IMR-90 (cell line): ENCODE measurements at regions not wholly inside any gene's neighbourhood (a gene's known extent, or its start where the extent isn't known, plus 50 kb on each side); places are given as distances from the start of the nearest gene placed in this dataset.

Experiments used
- ATAC-seq: fragments of 200-7000 bp; cut with Tn5 transposase; 2 replicates; pipeline ENCODE4 v1.9.1; 2020; ENCODE audit warnings: low read depth, mild to moderate bottlenecking, moderate library complexity
- BruUV-seq: library from RNA; stranded (reverse); fragments of 400-500 nt; replicated peaks from 2 replicates; lab custom pipeline; 2021; lab: Mats Ljungman, UMichigan
- CTCF ChIA-PET: fragments of 300-600 bp; formaldehyde crosslinking; extraction: SDS; loops from one replicate; lab custom pipeline; 2021; ENCODE audit warnings: antibody characterized with exemption; lab: Yijun Ruan, JAX
- POLR2A ChIA-PET: fragments of 300-600 bp; sonication (Branson Sonifier 250); formaldehyde crosslinking; loops from one replicate; lab custom pipeline; 2022; ENCODE audit warnings: antibody characterized with exemption; ENCODE audit not compliant: unreplicated experiment; lab: Charles Lee
- DNase-seq: peaks from one replicate; pipeline ENCODE4 v3.0.0; 2013
- H2AFZ ChIP-seq: replicated peaks from 2 replicates; pipeline ENCODE3; 2013; ENCODE audit warnings: low read length, mild to moderate bottlenecking; ENCODE audit not compliant: poor library complexity
- H2AK5ac ChIP-seq: 2 replicates; pipeline ENCODE4 v1.6.1; 2013; ENCODE audit warnings: low read depth, low read length, inconsistent platforms
- H2AK9ac ChIP-seq: replicated peaks from 2 replicates; pipeline ENCODE3; 2013; ENCODE audit warnings: mild to moderate bottlenecking, low read depth, low read length, moderate library complexity; ENCODE audit not compliant: poor library complexity
- H2BK120ac ChIP-seq: 2 replicates; pipeline ENCODE4 v1.6.1; 2013; ENCODE audit warnings: low read depth, low read length, inconsistent platforms
- H2BK15ac ChIP-seq: 3 replicates; pipeline ENCODE4 v1.6.1; 2013; ENCODE audit warnings: low read depth, low read length, inconsistent platforms
- H2BK20ac ChIP-seq: 2 replicates; pipeline ENCODE4 v1.6.1; 2013; ENCODE audit warnings: low read depth, mild to moderate bottlenecking, inconsistent platforms, low read length, moderate library complexity
- H2BK5ac ChIP-seq: 2 replicates; pipeline ENCODE4 v1.6.1; 2013; ENCODE audit warnings: mild to moderate bottlenecking, low read depth, low read length, inconsistent platforms; ENCODE audit not compliant: poor library complexity, severe bottlenecking
- H3K14ac ChIP-seq: replicated peaks from 2 replicates; pipeline ENCODE4 v1.6.1; 2013; ENCODE audit warnings: low read depth, low read length, inconsistent platforms
- H3K18ac ChIP-seq: 2 replicates; pipeline ENCODE4 v1.6.1; 2013; ENCODE audit warnings: low read depth, low read length, control low read depth
- H3K23ac ChIP-seq: 2 replicates; pipeline ENCODE4 v1.6.1; 2013; ENCODE audit warnings: low read depth, low read length, inconsistent platforms
- H3K27ac ChIP-seq: 2 replicates; pipeline ENCODE4 v1.5.1; 2013; ENCODE audit warnings: mild to moderate bottlenecking, control low read depth, low read length; ENCODE audit not compliant: insufficient read depth
- H3K27me3 ChIP-seq: 2 replicates; pipeline ENCODE4 v1.6.1; 2013; ENCODE audit warnings: low read length; ENCODE audit not compliant: control insufficient read depth, insufficient read depth
- H3K36me3 ChIP-seq: 2 replicates; pipeline ENCODE4 v1.6.1; 2013; ENCODE audit warnings: low read length, mixed read lengths; ENCODE audit not compliant: control insufficient read depth, insufficient read depth
- H3K4ac ChIP-seq: 2 replicates; pipeline ENCODE4 v1.6.1; 2013; ENCODE audit warnings: low read depth, low read length, inconsistent platforms
- H3K4me1 ChIP-seq: 2 replicates; pipeline ENCODE4 v1.6.1; 2013; ENCODE audit warnings: low read length, mixed read lengths; ENCODE audit not compliant: control insufficient read depth, insufficient read depth
- H3K4me2 ChIP-seq: 2 replicates; pipeline ENCODE4 v1.6.1; 2013; ENCODE audit warnings: low read depth, mild to moderate bottlenecking, control low read depth, low read length, moderate library complexity
- H3K4me3 ChIP-seq: 2 replicates; pipeline ENCODE4 v1.5.1; 2013; ENCODE audit warnings: low read depth, mild to moderate bottlenecking, control low read depth, low read length, moderate library complexity; ENCODE audit not compliant: insufficient read depth
- H3K56ac ChIP-seq: 2 replicates; pipeline ENCODE4 v1.6.1; 2013; ENCODE audit warnings: low read length, inconsistent platforms; ENCODE audit not compliant: insufficient read depth; ENCODE audit errors: extremely low read depth
- H3K79me1 ChIP-seq, 2 experiments: 2 replicates each; pipeline ENCODE4 v1.6.1; 2013; ENCODE audit warnings: low read length in 2 of 2, inconsistent platforms in 1 of 2, low read depth in 1 of 2
- H3K9ac ChIP-seq: 2 replicates; pipeline ENCODE4 v1.6.1; 2013; ENCODE audit warnings: low read depth, low read length, control low read depth
- H3K9me1 ChIP-seq: 2 replicates; pipeline ENCODE4 v1.6.1; 2013; ENCODE audit warnings: low read length, inconsistent platforms; ENCODE audit not compliant: insufficient read depth
- H3K9me3 ChIP-seq: 2 replicates; pipeline ENCODE4 v1.6.1; 2013; ENCODE audit warnings: low read length; ENCODE audit not compliant: control insufficient read depth, insufficient read depth
- H4K20me1 ChIP-seq: 2 replicates; pipeline ENCODE4 v1.6.1; 2013; ENCODE audit warnings: low read length, inconsistent platforms; ENCODE audit not compliant: insufficient read depth
- H4K5ac ChIP-seq: 2 replicates; pipeline ENCODE4 v1.6.1; 2013; ENCODE audit warnings: mild to moderate bottlenecking, low read depth, low read length, control low read depth
- H4K8ac ChIP-seq, 2 experiments: 2 replicates each; pipeline ENCODE4 v1.6.1; 2013; ENCODE audit warnings: low read depth in 2 of 2, low read length in 2 of 2, control low read depth in 1 of 2, inconsistent platforms in 1 of 2
- H4K91ac ChIP-seq: 2 replicates; pipeline ENCODE4 v1.6.1; 2013; ENCODE audit warnings: low read depth, low read length, inconsistent platforms; ENCODE audit not compliant: insufficient read depth
- BHLHE40 ChIP-seq: fragments of 150-350 bp; IDR thresholded peaks from 2 replicates; pipeline ENCODE4 v1.6.1; 2016; ENCODE audit warnings: mild to moderate bottlenecking, low read depth, low read length
- CEBPB ChIP-seq: IDR thresholded peaks from 2 replicates; pipeline ENCODE4 v1.6.1; 2012; ENCODE audit warnings: low read depth, low read length, improper control_type of control experiment
- CHD1 ChIP-seq: IDR thresholded peaks from 2 replicates; pipeline ENCODE4 v1.6.1; 2012; ENCODE audit warnings: low read depth, low read length, improper control_type of control experiment
- ELK1 ChIP-seq: fragments of 150-350 bp; IDR thresholded peaks from 2 replicates; pipeline ENCODE4 v1.6.1; 2016; ENCODE audit warnings: low read depth, mild to moderate bottlenecking, low read length, moderate library complexity, borderline replicate concordance
- FOS ChIP-seq: fragments of 150-350 bp; IDR thresholded peaks from 2 replicates; pipeline ENCODE4 v1.6.1; 2016; ENCODE audit warnings: low read depth, low read length
- MAFK ChIP-seq: IDR thresholded peaks from 2 replicates; pipeline ENCODE4 v1.6.1; 2012; ENCODE audit warnings: low read depth, low read length, improper control_type of control experiment
- MAZ ChIP-seq: IDR thresholded peaks from 2 replicates; pipeline ENCODE4 v1.6.1; 2012; ENCODE audit warnings: low read depth, mild to moderate bottlenecking, low read length, improper control_type of control experiment, moderate library complexity, borderline replicate concordance
- MXI1 ChIP-seq: IDR thresholded peaks from 2 replicates; pipeline ENCODE4 v1.6.1; 2012; ENCODE audit warnings: low read depth, mild to moderate bottlenecking, low read length, moderate library complexity, borderline replicate concordance
- NFE2L2 ChIP-seq: fragments of 150-350 bp; IDR thresholded peaks from 2 replicates; pipeline ENCODE4 v1.6.1; 2016; ENCODE audit warnings: low read depth, mild to moderate bottlenecking, low read length
- POLR2A ChIP-seq: IDR thresholded peaks from 2 replicates; pipeline ENCODE4 v1.6.1; 2012; ENCODE audit warnings: mild to moderate bottlenecking, low read depth, low read length
- RAD21 ChIP-seq: IDR thresholded peaks from 2 replicates; pipeline ENCODE4 v1.6.1; 2012; ENCODE audit warnings: low read length, improper control_type of control experiment
- RCOR1 ChIP-seq: IDR thresholded peaks from 2 replicates; pipeline ENCODE4 v1.6.1; 2012; ENCODE audit warnings: mild to moderate bottlenecking, low read length, improper control_type of control experiment; ENCODE audit not compliant: insufficient replicate concordance
- RFX5 ChIP-seq: IDR thresholded peaks from 2 replicates; pipeline ENCODE4 v1.8.0; 2012; ENCODE audit warnings: low read depth, mild to moderate bottlenecking, low read length, moderate library complexity
- SMC3 ChIP-seq: fragments of 150-350 bp; IDR thresholded peaks from 2 replicates; pipeline ENCODE4 v1.6.1; 2016; ENCODE audit warnings: low read depth, mild to moderate bottlenecking, antibody characterized with exemption, low read length, moderate library complexity
- WGBS, 2 experiments: methylation state at CpG; one replicate each; pipeline versions ENCODE4 v1.1.5 to v1.1.7; 2013; ENCODE audit warnings: missing lambda C conversion rate in 2 of 2; ENCODE audit not compliant: insufficient read length in 1 of 2; ENCODE audit errors: extremely low coverage in 2 of 2; 5-methylcytosine and 5-hydroxymethylcytosine counted together
- dilution Hi-C: fragments of 300-500 bp; cut with HindIII; formaldehyde crosslinking; loops from one replicate; pipeline ENCODE4 v1.14.3; 2018; ENCODE audit warnings: low sequenced_read_pairs; ENCODE audit not compliant: unreplicated experiment
- in situ Hi-C: fragments of 300-500 bp; cut with MboI; formaldehyde crosslinking; loops from 3 replicates; pipeline ENCODE4 v1.14.3; 2019; ENCODE audit warnings: low sequenced_read_pairs, inconsistent platforms, mixed read lengths
- intact Hi-C: fragments of 100-400 bp; cut with micrococcal nuclease; formaldehyde crosslinking; loops from 2 replicates; pipeline ENCODE4 v1.10.0; 2022
- TF ChIP-seq, protein P1 (sequence below): conservative IDR thresholded peaks from 2 replicates; pipeline ENCODE4 v1.5.1; 2012; ENCODE audit warnings: mild to moderate bottlenecking, low read depth, low read length, improper control_type of control experiment
- TF ChIP-seq, protein P2 (sequence below): fragments of 150-350 bp; IDR thresholded peaks from 2 replicates; pipeline ENCODE4 v1.6.1; 2017; ENCODE audit warnings: mild to moderate bottlenecking, antibody characterized with exemption, low read length, low read depth

DNA sequence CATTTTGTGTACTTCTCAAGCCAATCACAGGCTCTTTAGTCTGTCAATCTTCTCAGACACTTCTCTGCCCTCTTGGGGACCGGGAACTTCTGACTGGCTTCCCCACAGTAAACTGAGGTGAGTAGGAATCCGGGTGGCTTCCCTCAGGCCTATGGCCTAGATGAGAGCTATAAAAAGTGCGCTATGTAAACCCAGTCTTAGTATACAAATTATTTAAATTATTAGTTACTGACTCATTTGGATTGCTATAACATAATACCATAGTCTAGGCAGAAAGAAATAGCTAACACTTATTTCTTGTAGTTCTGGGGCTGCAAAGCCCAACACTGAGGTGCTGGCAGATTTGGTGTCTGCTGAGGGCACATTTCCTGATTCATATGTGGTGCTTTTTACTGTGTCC lies 109.2 kb upstream of the MCHR2 start:
- intact Hi-C loops (loop anchor here (10.0 kb wide), 1 partner anchor 1292 kb away; the partner anchor contains the start of gene GRIK2), in situ Hi-C loops (no loop called here), dilution Hi-C loops (loop anchor here (25.0 kb wide), 2 partner anchors 359 to 534 kb away; partner anchors contain the start of gene SIM1)
- H2AFZ ChIP-seq, result peak overlapping the region; percentile 6
- H3K4me1 ChIP-seq, result peaks cover 9% of the 10 kb centered on the region
- H3K9me3 ChIP-seq, result no peaks in the 10 kb centered on the region
- no peaks in the 10 kb centered on the region for H3K79me1 ChIP-seq
- H3K18ac ChIP-seq, result peak overlapping the region; percentile 7; the same call in 1 of the 2 replicates
- peaks cover 6% of the 10 kb centered on the region for H3K9me1 ChIP-seq
- peak overlapping the region; percentile 75 for H2BK20ac ChIP-seq
- H4K8ac ChIP-seq, result peak overlapping the region in 1 of 2 experiments; percentile 80; a peak in 2 of 4 replicates
- peak overlapping the region; percentile 24; the same call in 1 of the 2 replicates for H3K4me2 ChIP-seq
- H3K4me3 ChIP-seq, result no peak overlapping the region
- H2AK5ac ChIP-seq, result peak overlapping the region; percentile 74
- peak overlapping the region; percentile 83; the same call in 2 of the 3 replicates for H2BK15ac ChIP-seq
- peak overlapping the region; percentile 71; the same call in 1 of the 2 replicates for H3K23ac ChIP-seq
- TF ChIP-seq, protein P1, sequence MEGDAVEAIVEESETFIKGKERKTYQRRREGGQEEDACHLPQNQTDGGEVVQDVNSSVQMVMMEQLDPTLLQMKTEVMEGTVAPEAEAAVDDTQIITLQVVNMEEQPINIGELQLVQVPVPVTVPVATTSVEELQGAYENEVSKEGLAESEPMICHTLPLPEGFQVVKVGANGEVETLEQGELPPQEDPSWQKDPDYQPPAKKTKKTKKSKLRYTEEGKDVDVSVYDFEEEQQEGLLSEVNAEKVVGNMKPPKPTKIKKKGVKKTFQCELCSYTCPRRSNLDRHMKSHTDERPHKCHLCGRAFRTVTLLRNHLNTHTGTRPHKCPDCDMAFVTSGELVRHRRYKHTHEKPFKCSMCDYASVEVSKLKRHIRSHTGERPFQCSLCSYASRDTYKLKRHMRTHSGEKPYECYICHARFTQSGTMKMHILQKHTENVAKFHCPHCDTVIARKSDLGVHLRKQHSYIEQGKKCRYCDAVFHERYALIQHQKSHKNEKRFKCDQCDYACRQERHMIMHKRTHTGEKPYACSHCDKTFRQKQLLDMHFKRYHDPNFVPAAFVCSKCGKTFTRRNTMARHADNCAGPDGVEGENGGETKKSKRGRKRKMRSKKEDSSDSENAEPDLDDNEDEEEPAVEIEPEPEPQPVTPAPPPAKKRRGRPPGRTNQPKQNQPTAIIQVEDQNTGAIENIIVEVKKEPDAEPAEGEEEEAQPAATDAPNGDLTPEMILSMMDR, result no peak
- no peak for TF ChIP-seq NFE2L2
- TF ChIP-seq CEBPB, result no peak
- TF ChIP-seq MAFK, result no peak
- no peak for TF ChIP-seq RCOR1
- TF ChIP-seq MXI1, result no peak
- TF ChIP-seq RFX5, result no peak
- TF ChIP-seq ELK1, result no peak
- no peak for TF ChIP-seq BHLHE40
- no peak for TF ChIP-seq FOS
- no peak for TF ChIP-seq RAD21
- TF ChIP-seq CHD1, result no peak
- no peak for TF ChIP-seq SMC3
- no peak for TF ChIP-seq MAZ
- TF ChIP-seq, protein P2, sequence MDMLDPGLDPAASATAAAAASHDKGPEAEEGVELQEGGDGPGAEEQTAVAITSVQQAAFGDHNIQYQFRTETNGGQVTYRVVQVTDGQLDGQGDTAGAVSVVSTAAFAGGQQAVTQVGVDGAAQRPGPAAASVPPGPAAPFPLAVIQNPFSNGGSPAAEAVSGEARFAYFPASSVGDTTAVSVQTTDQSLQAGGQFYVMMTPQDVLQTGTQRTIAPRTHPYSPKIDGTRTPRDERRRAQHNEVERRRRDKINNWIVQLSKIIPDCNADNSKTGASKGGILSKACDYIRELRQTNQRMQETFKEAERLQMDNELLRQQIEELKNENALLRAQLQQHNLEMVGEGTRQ, result no peak
- TF ChIP-seq POLR2A, result no peak
- H2AK9ac ChIP-seq, result no peak overlapping the region
- H4K20me1 ChIP-seq, result no peaks in the 10 kb centered on the region
- H3K9ac ChIP-seq, result no peak overlapping the region
- peaks cover 2% of the 10 kb centered on the region for H3K27me3 ChIP-seq
- H2BK120ac ChIP-seq, result peak overlapping the region; percentile 89
- H2BK5ac ChIP-seq, result peak overlapping the region; percentile 74
- H3K36me3 ChIP-seq, result no peaks in the 10 kb centered on the region
- ATAC-seq (peak; percentile 70), DNase-seq (peak; percentile 6)
- no peak overlapping the region for H3K56ac ChIP-seq
- no peak overlapping the region for H4K5ac ChIP-seq
- no peak overlapping the region for H3K27ac ChIP-seq
- peak overlapping the region; percentile 79 for H3K14ac ChIP-seq
- BruUV-seq, result no TSS peak
- WGBS, 2 experiments, result no CpG with 5 or more reads among the region's 3 CpGs
- CTCF ChIA-PET, result interaction anchor here (0.6 to 2.5 kb wide), 4 partner anchors 102 to 587 kb away, joined by 3 to 11 read pairs (median 4); no protein-coding TSS in a partner anchor
- POLR2A ChIA-PET, result no interaction called here
- peak overlapping the region; percentile 84 for H3K4ac ChIP-seq
- peak overlapping the region; percentile 58; the same call in 1 of the 2 replicates for H4K91ac ChIP-seq
